Natural killer cell (primary cell): ENCODE measurements at regions not wholly inside any gene's neighbourhood (a gene's known extent, or its start where the extent isn't known, plus 50 kb on each side); places are given as distances from the start of the nearest gene placed in this dataset.

ENCODE experiments used
- ATAC-seq, 3 donors: fragments of 150-1000 bp in 2 of 3; fragments of 200-7000 bp in 1 of 3; cut with Tn5 transposase; 1 replicate in 1 of 3; 2 replicates in 2 of 3; pipeline ENCODE4 v1.10.0; 2021; ENCODE audit warnings: mild to moderate bottlenecking in 2 of 3, moderate library complexity in 2 of 3
- DNase-seq, 2 donors: peaks; one replicate each; pipeline versions ENCODE4 v3.0.0 to v3.0.0-alpha.2; 2013 to 2021; ENCODE audit warnings: mixed read lengths in 1 of 2
- H3K27ac ChIP-seq: one replicate; pipeline ENCODE4 v1.5.1; 2013; ENCODE audit warnings: mild to moderate bottlenecking, low read length
- H3K27me3 ChIP-seq: one replicate; pipeline ENCODE4 v1.6.1; 2013; ENCODE audit warnings: low read length; ENCODE audit not compliant: control insufficient read depth, insufficient read depth
- H3K36me3 ChIP-seq: one replicate; pipeline ENCODE4 v1.6.1; 2013; ENCODE audit warnings: low read length; ENCODE audit not compliant: control insufficient read depth, insufficient read depth
- H3K4me1 ChIP-seq: one replicate; pipeline ENCODE4 v1.6.1; 2013; ENCODE audit warnings: low read length; ENCODE audit not compliant: control insufficient read depth, insufficient read depth
- H3K4me3 ChIP-seq: one replicate; pipeline ENCODE4 v1.5.1; 2013; ENCODE audit warnings: low read length
- H3K9me3 ChIP-seq: one replicate; pipeline ENCODE4 v1.6.1; 2013; ENCODE audit warnings: low read length; ENCODE audit not compliant: control insufficient read depth, insufficient read depth
- H3K27ac Mint-ChIP-seq, 2 donors: one replicate each; pipeline ENCODE4 v1.8.0; 2022; ENCODE audit warnings: mild to moderate bottlenecking in 2 of 2, mixed read lengths in 2 of 2, moderate library complexity in 1 of 2
- H3K27me3 Mint-ChIP-seq, 2 donors: one replicate each; pipeline ENCODE4 v1.8.0; 2022; ENCODE audit warnings: low read depth in 2 of 2, mixed read lengths in 2 of 2
- H3K36me3 Mint-ChIP-seq: one replicate; pipeline ENCODE4 v1.8.0; 2022; ENCODE audit warnings: mixed read lengths
- H3K4me1 Mint-ChIP-seq, 2 donors: one replicate each; pipeline ENCODE4 v1.8.0; 2022; ENCODE audit warnings: mixed read lengths in 2 of 2
- H3K4me3 Mint-ChIP-seq: one replicate; pipeline ENCODE4 v1.8.0; 2022; ENCODE audit warnings: mild to moderate bottlenecking, moderate library complexity, mixed read lengths
- H3K9me3 Mint-ChIP-seq, 2 donors: one replicate each; pipeline ENCODE4 v1.8.0; 2022; ENCODE audit warnings: mixed read lengths in 2 of 2
- CTCF ChIP-seq: fragments of 200-600 bp; IDR thresholded peaks from one replicate; pipeline ENCODE4 v1.8.0; 2022; ENCODE audit warnings: antibody characterized with exemption
- WGBS: methylation state at CpG from one replicate; pipeline ENCODE4 v1.1.7; 2013; ENCODE audit warnings: missing lambda C conversion rate; ENCODE audit not compliant: insufficient coverage; 5-methylcytosine and 5-hydroxymethylcytosine counted together
- intact Hi-C: fragments of 100-400 bp; cut with micrococcal nuclease; formaldehyde crosslinking; loops from one replicate; pipeline ENCODE4 v1.14.2; 2022

- ATAC-seq (no peak), DNase-seq (no peak)
- H3K27me3 ChIP-seq, result no peaks in the 10 kb centered on the region
- Mint-ChIP-seq H3K27ac (no peak overlapping the region), H3K9me3 (peaks cover 0 to 3% of the 10 kb centered on the region in 2 donors), H3K4me1 (peaks cover 5 to 11% of the 10 kb centered on the region in 2 donors), H3K36me3 (peaks cover 8% of the 10 kb centered on the region), H3K27me3 (peaks cover 0 to 6% of the 10 kb centered on the region in 2 donors), H3K4me3 (no peak overlapping the region)
- no peaks in the 10 kb centered on the region for H3K4me1 ChIP-seq
- no peak overlapping the region for H3K27ac ChIP-seq
- H3K36me3 ChIP-seq, result no peaks in the 10 kb centered on the region
- no peak overlapping the region for H3K4me3 ChIP-seq
- H3K9me3 ChIP-seq, result no peaks in the 10 kb centered on the region
- intact Hi-C loops, result no loop called here
- no peak for TF ChIP-seq CTCF
Measured at GRCh38 chr5:40240671-40241070, 439.0 kb upstream of the PTGER4 start.

GRCh38 chr5:40240111-40240510 lies 439.6 kb upstream of the PTGER4 start:
- no peaks in the 10 kb centered on the region for H3K36me3 ChIP-seq
- TF ChIP-seq CTCF, result no peak
- Mint-ChIP-seq H3K4me3 (no peak overlapping the region), H3K9me3 (peaks cover 0 to 3% of the 10 kb centered on the region in 2 donors), H3K27me3 (peaks cover 0 to 6% of the 10 kb centered on the region in 2 donors), H3K27ac (no peak overlapping the region), H3K36me3 (peaks cover 8% of the 10 kb centered on the region), H3K4me1 (peaks cover 5 to 11% of the 10 kb centered on the region in 2 donors)
- no peaks in the 10 kb centered on the region for H3K4me1 ChIP-seq
- no peaks in the 10 kb centered on the region for H3K27me3 ChIP-seq
- WGBS, result 80% methylated on average over 1 of the region's 1 CpG
- intact Hi-C loops, result no loop called here
- no peak overlapping the region for H3K27ac ChIP-seq
- H3K4me3 ChIP-seq, result no peak overlapping the region
- ATAC-seq (no peak), DNase-seq (no peak)
- H3K9me3 ChIP-seq, result no peaks in the 10 kb centered on the region

GRCh38 chr5:40238066-40238745 lies 441.5 kb upstream of the PTGER4 start:
- no peaks in the 10 kb centered on the region for H3K9me3 ChIP-seq
- H3K9me3 Mint-ChIP-seq, result peaks cover 0 to 3% of the 10 kb centered on the region in 2 donors
- H3K4me3 Mint-ChIP-seq, result no peak overlapping the region
- no peaks in the 10 kb centered on the region for H3K4me1 ChIP-seq
- intact Hi-C loops, result no loop called here
- H3K27ac Mint-ChIP-seq, result no peak overlapping the region
- H3K27me3 Mint-ChIP-seq, result no peaks in the 10 kb centered on the region
- no peak overlapping the region for H3K27ac ChIP-seq
- no peaks in the 10 kb centered on the region for H3K36me3 ChIP-seq
- peaks cover 8% of the 10 kb centered on the region for H3K36me3 Mint-ChIP-seq
- 86% methylated on average over 3 of the region's 5 CpGs for WGBS
- peaks cover 5 to 8% of the 10 kb centered on the region in 2 donors for H3K4me1 Mint-ChIP-seq
- ATAC-seq, result no peak
- TF ChIP-seq CTCF, result no peak
- H3K4me3 ChIP-seq, result no peak overlapping the region
- no peaks in the 10 kb centered on the region for H3K27me3 ChIP-seq
- DNase-seq, result no peak
